ENCODE measurements at regions not wholly inside any gene's neighbourhood (a gene's known extent, or its start where the extent isn't known, plus 50 kb on each side); places are given as distances from the start of the nearest gene placed in this dataset.

- TF ChIP-seq POLR2AphosphoS5 (IDR thresholded peaks at IDR 0.05), result no peak
- no peak for TF ChIP-seq CTCF (IDR thresholded peaks at IDR 0.05)
Measured at GRCh38 chr4:187103351-187103750, 379.7 kb upstream of the FAT1 start.

Measured in gastroesophageal sphincter (tissue), 3 donors.